OCI-LY1 (cell line): ENCODE measurements at regions not wholly inside any gene's neighbourhood (a gene's known extent, or its start where the extent isn't known, plus 50 kb on each side); places are given as distances from the start of the nearest gene placed in this dataset.

ENCODE experiments used
- EZH2 ChIP-seq: fragments of 200-600 bp; sonication (generic), shearing (Covaris generic); IDR thresholded peaks from 2 replicates; pipeline ENCODE4 v1.8.0; 2017; ENCODE audit warnings: borderline replicate concordance, mixed run types, mild to moderate bottlenecking, antibody characterized with exemption, low read length, moderate library complexity, mixed read lengths
- TF ChIP-seq, protein P1 (sequence below): fragments of 200-600 bp; sonication (generic), shearing (Covaris generic); IDR thresholded peaks from 2 replicates; pipeline ENCODE4 v1.5.1; 2017; ENCODE audit warnings: mild to moderate bottlenecking, antibody characterized with exemption, low read length, moderate library complexity, mixed read lengths

DNA sequence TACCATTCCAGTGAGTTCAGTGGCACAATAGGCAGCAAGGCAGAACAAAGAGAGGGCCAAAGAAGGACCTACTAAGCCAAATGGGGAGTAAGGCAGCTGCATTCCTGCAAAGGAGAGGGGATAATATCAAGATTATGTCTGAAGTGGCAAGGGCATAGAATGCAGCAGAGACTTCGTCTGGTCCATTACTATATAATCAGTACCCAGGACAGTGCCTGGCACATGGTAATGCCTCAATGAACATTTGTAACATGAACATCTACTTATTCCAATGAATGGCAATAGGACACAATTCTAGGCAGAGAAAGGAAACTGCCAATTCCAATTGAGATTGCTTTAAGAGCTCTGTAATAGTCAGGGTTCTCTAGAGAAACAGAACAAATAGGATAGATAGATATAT, 82.1 kb upstream of the STAC start:
- TF ChIP-seq, protein P1, sequence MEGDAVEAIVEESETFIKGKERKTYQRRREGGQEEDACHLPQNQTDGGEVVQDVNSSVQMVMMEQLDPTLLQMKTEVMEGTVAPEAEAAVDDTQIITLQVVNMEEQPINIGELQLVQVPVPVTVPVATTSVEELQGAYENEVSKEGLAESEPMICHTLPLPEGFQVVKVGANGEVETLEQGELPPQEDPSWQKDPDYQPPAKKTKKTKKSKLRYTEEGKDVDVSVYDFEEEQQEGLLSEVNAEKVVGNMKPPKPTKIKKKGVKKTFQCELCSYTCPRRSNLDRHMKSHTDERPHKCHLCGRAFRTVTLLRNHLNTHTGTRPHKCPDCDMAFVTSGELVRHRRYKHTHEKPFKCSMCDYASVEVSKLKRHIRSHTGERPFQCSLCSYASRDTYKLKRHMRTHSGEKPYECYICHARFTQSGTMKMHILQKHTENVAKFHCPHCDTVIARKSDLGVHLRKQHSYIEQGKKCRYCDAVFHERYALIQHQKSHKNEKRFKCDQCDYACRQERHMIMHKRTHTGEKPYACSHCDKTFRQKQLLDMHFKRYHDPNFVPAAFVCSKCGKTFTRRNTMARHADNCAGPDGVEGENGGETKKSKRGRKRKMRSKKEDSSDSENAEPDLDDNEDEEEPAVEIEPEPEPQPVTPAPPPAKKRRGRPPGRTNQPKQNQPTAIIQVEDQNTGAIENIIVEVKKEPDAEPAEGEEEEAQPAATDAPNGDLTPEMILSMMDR, result no peak
- no peak for TF ChIP-seq EZH2
